Suppressor macrophage treated with lipopolysaccharide for 1 hour (primary cell): ENCODE measurements at regions not wholly inside any gene's neighbourhood (a gene's known extent, or its start where the extent isn't known, plus 50 kb on each side); places are given as distances from the start of the nearest gene placed in this dataset.

Source experiments
- DNase-seq, 3 donors: peaks; one replicate each; pipeline ENCODE4 v3.0.0-alpha.2; 2020 to 2022

DNA sequence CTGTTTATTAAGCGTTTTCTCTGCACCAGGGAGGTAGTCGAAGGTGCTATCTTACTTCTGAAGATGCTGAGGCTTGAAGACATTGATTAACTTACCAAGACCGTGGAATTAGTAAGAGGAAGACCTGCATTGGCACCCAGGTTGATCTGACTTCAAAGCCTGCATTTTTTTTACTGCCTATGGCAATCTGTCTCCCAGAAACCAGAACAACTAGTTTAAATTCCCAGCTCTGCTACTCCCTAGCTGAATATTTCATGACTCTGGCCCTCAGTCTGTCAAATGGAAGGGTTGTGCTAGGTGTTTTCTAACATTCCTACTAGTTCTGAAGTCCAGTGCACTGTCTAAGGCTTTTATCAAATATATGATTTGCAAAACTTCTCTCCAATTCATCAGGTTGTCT, 52.0 kb upstream of the GRAMD1B start:
- no peak for DNase-seq

DNA sequence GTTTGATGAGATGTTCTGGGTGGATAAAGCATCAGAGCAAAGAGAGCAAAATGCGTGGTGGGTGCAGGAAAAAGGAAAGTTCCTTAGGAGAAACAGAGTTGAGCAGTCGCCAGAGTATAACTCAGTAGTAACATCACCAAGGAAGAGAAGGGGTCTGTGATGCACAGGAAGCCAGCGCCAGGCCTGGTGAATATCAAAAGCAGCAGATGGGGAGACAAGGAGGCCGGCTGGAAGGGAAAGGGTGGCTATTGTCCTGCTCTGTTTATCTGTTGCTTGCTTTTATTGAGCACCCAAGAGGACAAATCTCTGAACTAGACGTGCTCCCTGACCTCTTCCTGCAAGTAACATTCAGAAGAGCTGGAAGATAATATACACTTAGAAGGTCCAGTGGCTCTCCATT, 52.7 kb upstream of the GRAMD1B start:
- no peak for DNase-seq

DNA sequence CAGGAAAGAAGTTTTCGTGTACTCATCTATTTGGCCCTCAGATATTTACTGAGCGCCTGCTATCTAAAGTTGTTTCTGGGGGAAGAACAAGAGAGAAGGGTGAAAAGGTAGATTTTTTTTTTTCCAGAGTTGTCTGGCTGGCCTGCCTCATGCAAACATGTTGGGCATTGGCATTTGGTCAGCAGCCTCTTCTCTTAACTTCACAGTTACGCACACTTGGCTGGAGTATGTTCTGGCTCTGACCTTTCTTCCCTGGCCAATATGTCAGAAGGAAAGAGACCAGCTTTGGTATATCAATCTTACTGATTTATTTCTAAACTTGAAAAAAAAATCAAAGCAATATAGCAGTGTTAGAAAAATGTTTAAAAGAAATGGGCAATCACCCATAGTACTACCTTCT, 54.2 kb upstream of the GRAMD1B start:
- DNase-seq, result no peak

DNA sequence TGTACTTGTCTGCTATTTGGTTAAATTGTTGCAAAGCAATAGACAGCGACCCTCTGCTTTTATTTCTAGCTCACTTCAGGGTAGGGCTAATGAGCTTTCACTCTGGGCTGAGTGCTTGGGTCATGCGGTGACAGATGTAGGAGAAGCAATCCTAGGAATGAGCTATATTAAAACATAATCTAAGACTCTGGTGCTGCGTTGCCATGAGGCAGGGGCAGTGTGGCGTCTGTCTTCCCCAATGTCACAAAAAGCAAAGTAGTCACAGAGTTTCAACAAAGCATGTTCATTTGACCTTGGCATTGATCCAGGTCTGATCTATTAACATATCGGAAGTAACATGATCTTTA, 55.5 kb upstream of the GRAMD1B start:
- DNase-seq, result no peak

- no peak for DNase-seq
Observed at GRCh38 chr11:123373754-123374621, 56.1 kb upstream of the GRAMD1B start.

DNA sequence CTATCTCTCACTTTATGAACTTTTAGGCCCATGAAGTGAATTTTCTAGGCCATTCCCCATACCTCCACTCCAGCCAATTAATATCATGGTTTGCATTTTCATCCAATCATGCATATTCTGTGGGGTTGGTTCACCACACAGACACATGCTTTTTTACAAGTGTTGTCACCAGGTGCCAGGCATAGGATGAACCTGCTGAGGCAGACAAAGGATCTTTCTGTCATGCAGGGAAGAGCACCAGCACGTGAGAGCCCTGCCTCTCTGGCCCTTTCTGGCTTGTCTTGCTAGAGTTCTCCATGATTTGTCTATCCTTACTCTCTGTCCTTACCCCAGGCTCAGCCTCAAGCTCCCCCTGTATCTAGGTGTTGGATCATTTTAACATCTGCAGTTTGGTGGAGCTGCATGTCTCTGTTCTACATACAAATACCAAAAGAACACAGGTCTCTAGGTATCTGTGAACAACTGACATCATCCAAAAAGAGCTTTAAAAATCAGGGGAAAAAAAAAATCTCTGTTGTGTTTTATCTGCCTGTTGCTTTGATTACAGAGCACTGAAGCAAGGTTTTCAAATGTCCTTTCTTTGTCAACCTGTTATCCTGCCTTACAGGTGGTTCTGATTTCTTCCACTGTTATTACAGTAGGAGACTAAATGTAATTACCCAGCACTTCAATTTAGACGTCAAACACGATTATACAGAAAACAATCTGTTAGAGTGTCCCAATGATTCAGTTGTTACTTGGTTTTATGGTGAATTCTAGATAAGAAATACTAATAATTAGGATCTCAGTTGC, 58.4 kb upstream of the GRAMD1B start:
- no peak for DNase-seq

DNA sequence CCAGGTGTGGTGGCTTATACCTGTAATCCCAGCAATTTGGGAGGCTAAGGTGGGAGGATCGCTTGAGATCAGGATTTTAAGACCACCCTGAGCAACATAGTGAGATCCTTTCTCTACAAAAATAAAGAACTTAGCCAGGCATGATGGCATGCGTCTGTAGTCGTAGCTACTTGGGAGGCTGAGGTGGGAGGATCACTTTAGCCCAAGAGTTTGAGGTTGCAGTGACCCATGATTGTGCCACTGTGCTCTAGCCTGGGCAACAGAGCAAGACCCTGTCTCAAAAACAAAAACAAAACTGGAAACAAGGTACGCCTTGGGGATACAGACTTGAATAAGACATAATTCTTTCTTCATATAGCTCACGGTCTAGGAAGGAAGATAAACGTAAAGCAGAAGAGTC, 63.1 kb upstream of the GRAMD1B start:
- DNase-seq, result no peak

GRCh38 chr11:123365955-123366354, 64.1 kb upstream of the GRAMD1B start:
- no peak for DNase-seq

DNA sequence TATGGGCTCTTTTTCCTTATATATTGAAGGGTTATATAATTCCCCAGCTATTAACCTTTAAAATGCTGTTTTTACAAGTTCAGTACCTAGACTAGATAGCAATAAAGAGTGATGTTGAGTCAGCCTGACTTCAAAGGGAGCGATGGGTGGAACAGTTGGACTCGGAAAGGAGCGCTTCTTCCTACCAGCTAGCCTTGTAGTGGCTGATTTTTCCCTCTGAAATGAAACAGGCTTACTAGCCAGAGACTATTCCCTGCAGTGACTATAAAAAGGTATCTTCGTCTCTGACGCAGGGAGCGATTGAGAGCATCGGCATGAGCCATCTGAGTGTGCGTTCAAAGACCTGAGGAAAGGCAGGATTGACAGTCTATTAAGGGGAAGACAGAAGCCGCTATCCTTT, 66.0 kb upstream of the GRAMD1B start:
- DNase-seq, result no peak

- DNase-seq, result no peak
Observed at GRCh38 chr11:123363556-123363955, 66.5 kb upstream of the GRAMD1B start.

DNA sequence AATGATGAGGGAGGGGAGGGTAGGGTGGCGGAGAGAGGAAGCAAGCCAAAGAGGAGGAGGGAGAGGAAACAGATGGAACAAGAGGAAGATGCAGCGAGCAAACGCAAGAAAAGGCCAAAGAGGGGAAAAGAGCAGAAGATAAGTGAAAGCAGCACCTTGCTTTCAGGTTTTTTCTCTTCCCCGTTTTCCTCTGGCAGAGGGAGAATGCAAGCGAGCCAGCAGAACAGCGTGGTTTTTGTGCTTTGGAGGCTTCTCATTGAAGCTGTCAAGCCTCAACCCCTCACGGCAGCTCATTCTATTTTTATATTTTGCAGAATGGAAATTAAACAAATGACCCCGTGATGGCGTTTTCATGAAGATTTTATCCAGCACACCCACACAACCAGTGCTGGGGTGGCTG, 67.1 kb upstream of the GRAMD1B start:
- peak in 2 of 3 donors; percentile 24 to 28 for DNase-seq

DNA sequence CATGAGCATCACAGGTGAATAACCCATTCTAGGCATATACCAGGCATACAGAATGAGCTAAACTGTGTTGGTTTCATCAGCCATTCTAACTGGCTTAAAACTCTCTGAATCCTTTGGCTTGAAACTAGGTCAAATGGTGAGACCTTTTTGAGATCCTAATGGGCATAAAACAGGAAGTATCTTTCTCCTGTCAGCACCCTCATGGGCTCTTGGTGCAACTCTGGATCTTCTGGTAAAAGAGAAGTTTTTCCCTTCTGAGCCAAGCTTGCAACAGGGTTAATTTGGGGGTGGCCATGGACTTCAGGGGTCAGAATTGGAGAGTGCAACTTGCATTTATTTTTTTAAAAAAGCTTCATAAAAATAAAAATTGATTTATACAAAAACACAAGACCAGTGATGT, 67.9 kb upstream of the GRAMD1B start:
- peak; percentile 62 to 72 (median 64) for DNase-seq

- DNase-seq, result no peak
Observed at GRCh38 chr11:123361110-123361509, 69.0 kb upstream of the GRAMD1B start.

DNA sequence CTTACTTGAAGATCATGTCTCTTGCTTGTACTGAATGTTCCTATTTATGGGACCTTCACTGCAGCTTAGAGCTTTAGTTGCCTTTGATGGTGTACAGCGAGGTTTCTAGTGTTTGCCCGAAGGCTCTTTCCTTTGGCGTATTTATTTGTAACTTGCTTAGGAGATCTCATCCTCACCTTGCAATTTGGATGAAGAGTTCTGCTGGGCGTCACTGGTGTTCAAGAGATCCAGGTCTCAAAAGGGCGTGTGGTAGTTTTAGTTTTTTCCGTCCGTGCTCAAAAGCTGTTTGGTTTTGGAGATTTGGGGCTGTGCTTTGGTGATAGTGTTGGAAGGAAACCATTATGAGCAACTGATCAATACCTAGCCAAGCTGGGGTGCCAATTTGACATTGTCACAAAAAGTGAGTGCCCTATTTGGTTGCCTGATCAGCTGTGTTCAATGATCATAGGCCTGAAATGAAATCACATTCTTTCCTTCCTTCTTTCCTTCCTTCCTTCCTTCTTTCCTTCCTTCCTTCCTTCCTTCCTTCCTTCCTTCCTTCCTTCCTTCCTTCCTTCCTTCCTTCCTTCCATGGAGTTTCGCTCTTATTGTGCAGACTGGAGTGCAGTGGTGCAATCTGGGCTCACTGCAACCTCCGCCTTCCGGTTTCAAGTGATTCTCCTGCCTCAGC, 69.7 kb upstream of the GRAMD1B start:
- DNase-seq, result no peak

DNA sequence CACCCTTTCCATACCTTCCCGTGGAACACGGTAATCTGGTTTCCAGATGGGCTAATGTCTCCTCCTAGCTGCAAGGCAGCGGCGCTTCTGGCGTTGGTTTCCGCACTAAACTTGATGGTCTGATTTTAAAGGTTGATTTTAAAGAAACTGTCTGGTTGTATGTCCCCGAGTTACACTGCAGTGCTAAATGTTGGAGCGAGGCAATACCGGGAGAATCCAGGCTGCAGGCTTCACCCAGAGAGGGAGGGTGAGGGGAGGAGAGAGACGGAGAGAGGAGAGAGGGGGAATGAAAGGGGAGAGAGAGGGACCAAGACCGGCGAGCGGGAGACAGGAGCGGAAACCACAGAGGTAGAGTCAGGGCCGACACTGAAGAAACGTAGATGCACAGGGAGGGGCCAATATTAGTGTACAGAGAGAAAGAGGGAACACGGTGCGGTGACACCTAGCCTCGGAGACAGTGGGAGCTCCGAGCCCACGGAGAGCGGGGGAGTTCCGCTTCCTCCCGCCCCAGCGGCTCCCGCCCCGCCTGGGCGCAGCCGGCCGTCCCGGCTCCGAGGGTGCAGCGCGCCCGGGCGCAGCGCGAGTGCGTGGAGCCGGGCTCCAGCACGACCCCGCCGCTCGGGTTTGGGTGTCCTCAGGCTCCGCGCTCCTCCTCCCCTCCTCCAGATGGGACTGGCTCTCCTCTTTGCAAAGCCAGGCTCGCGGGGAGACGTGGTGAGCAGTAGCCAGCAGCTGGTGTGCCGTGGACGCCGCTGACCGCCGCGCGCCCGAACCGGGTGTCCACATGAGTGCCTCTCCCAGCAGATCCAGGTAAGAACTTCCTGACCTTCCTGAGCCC, 71.9 kb upstream of the GRAMD1B start:
- DNase-seq, result peak in 2 of 3 donors; percentile 46 to 66

GRCh38 chr11:123357353-123357989, 72.6 kb upstream of the GRAMD1B start:
- no peak for DNase-seq

GRCh38 chr11:123356539-123356938, 73.5 kb upstream of the GRAMD1B start:
- DNase-seq, result no peak

- DNase-seq, result peak; percentile 33 to 46 (median 38)
Observed at GRCh38 chr11:123354371-123354975, 75.6 kb upstream of the GRAMD1B start.

- DNase-seq, result no peak
Observed at GRCh38 chr11:123351375-123351774, 78.7 kb upstream of the GRAMD1B start.

DNA sequence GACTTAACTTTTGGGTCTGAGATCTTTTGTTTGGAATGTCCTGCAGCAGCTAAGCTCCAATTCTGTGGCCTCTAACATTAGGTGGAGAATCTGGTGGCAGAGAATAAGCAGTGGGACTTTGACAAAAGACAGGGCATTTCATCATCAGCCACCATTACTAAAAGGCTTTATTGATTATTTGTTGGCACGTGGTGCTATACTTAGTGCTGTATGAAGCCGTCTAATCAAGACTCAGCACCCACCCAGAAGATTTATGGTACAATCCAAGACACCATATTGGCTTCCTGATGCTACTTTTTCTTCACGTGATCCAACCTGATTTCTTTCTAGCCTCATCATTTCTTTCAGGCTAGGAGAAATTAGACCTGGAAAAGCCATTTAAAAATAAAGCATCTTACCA, 80.7 kb upstream of the GRAMD1B start:
- DNase-seq, result no peak

GRCh38 chr11:123344790-123345357, 85.2 kb upstream of the GRAMD1B start:
- DNase-seq, result no peak
